Stimulated activated memory B cell treated with anti-CD40 and anti-IgM and Interleukin-4, amounts not matched to agents 10 μg/mL and 1 μg/mL and 100 μg/mL, for 72 hours (primary cell): ENCODE measurements at regions not wholly inside any gene's neighbourhood (a gene's known extent, or its start where the extent isn't known, plus 50 kb on each side); places are given as distances from the start of the nearest gene placed in this dataset.

Experiments
- ATAC-seq: fragments of 150-1000 bp; cut with Tn5 transposase; 2 replicates; pipeline ENCODE4 v1.10.0; 2021
- H3K27ac Mint-ChIP-seq: one replicate; pipeline ENCODE4 v1.8.0; 2022; ENCODE audit warnings: mild to moderate bottlenecking, mixed read lengths
- H3K27me3 Mint-ChIP-seq: one replicate; pipeline ENCODE4 v1.8.0; 2022; ENCODE audit warnings: mixed read lengths
- H3K36me3 Mint-ChIP-seq: one replicate; pipeline ENCODE4 v1.8.0; 2022; ENCODE audit warnings: mixed read lengths
- H3K4me1 Mint-ChIP-seq: one replicate; pipeline ENCODE4 v1.8.0; 2022; ENCODE audit warnings: mixed read lengths
- H3K4me3 Mint-ChIP-seq: one replicate; pipeline ENCODE4 v1.8.0; 2022; ENCODE audit warnings: mild to moderate bottlenecking, moderate library complexity, mixed read lengths
- H3K9me3 Mint-ChIP-seq: one replicate; pipeline ENCODE4 v1.8.0; 2022; ENCODE audit warnings: mixed read lengths

- peaks cover 22% of the 10 kb centered on the region for H3K9me3 Mint-ChIP-seq
- H3K4me1 Mint-ChIP-seq, result no peaks in the 10 kb centered on the region
- H3K27ac Mint-ChIP-seq, result no peak overlapping the region
- ATAC-seq, result no peak
- no peaks in the 10 kb centered on the region for H3K36me3 Mint-ChIP-seq
- no peak overlapping the region for H3K4me3 Mint-ChIP-seq
- H3K27me3 Mint-ChIP-seq, result peaks cover 18% of the 10 kb centered on the region
Measured at GRCh38 chr22:47442821-47443220, 680.4 kb downstream of the TBC1D22A start.

GRCh38 chr22:47439643-47440265 is 677.3 kb downstream of the TBC1D22A start:
- no peaks in the 10 kb centered on the region for H3K4me1 Mint-ChIP-seq
- no peak overlapping the region for H3K4me3 Mint-ChIP-seq
- no peak for ATAC-seq
- no peak overlapping the region for H3K27ac Mint-ChIP-seq
- no peaks in the 10 kb centered on the region for H3K36me3 Mint-ChIP-seq
- H3K27me3 Mint-ChIP-seq, result no peaks in the 10 kb centered on the region
- H3K9me3 Mint-ChIP-seq, result peaks cover 27% of the 10 kb centered on the region

GRCh38 chr22:47437636-47438035 is 675.2 kb downstream of the TBC1D22A start:
- Mint-ChIP-seq H3K9me3 (peaks cover 27% of the 10 kb centered on the region), H3K27ac (no peak overlapping the region), H3K4me1 (no peaks in the 10 kb centered on the region), H3K27me3 (no peaks in the 10 kb centered on the region), H3K4me3 (no peak overlapping the region), H3K36me3 (no peaks in the 10 kb centered on the region)
- no peak for ATAC-seq

GRCh38 chr22:47437110-47437509 is 674.7 kb downstream of the TBC1D22A start:
- ATAC-seq, result no peak
- Mint-ChIP-seq H3K36me3 (no peaks in the 10 kb centered on the region), H3K4me3 (no peak overlapping the region), H3K4me1 (no peaks in the 10 kb centered on the region), H3K27me3 (no peaks in the 10 kb centered on the region), H3K27ac (no peak overlapping the region), H3K9me3 (peaks cover 27% of the 10 kb centered on the region)

DNA sequence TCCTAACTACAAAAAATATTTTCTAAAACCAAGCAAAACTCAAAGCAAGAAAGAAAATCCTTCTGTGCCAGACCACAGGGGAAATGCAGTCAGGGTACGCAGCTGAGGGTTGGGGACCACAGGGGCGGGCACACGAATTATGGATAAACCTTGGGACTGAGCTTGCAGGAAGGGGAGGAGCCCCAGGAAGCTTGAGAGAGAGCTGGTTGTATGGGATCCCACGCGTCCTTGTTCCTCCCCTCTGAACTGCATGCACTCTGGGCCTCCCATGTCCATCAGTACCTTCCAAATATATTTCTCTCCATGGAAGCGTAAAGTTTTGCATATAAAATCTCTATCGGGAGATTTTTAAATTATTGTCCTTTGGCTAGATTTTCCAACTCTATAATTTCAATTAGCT is 673.4 kb downstream of the TBC1D22A start:
- Mint-ChIP-seq H3K27ac (no peak overlapping the region), H3K4me1 (no peaks in the 10 kb centered on the region), H3K27me3 (no peaks in the 10 kb centered on the region), H3K4me3 (no peak overlapping the region), H3K36me3 (no peaks in the 10 kb centered on the region), H3K9me3 (peaks cover 27% of the 10 kb centered on the region)
- ATAC-seq, result no peak

GRCh38 chr22:47435204-47435487 is 672.7 kb downstream of the TBC1D22A start:
- ATAC-seq, result no peak
- Mint-ChIP-seq H3K4me3 (no peak overlapping the region), H3K4me1 (no peaks in the 10 kb centered on the region), H3K9me3 (peaks cover 23% of the 10 kb centered on the region), H3K36me3 (no peaks in the 10 kb centered on the region), H3K27ac (no peak overlapping the region), H3K27me3 (no peaks in the 10 kb centered on the region)

DNA sequence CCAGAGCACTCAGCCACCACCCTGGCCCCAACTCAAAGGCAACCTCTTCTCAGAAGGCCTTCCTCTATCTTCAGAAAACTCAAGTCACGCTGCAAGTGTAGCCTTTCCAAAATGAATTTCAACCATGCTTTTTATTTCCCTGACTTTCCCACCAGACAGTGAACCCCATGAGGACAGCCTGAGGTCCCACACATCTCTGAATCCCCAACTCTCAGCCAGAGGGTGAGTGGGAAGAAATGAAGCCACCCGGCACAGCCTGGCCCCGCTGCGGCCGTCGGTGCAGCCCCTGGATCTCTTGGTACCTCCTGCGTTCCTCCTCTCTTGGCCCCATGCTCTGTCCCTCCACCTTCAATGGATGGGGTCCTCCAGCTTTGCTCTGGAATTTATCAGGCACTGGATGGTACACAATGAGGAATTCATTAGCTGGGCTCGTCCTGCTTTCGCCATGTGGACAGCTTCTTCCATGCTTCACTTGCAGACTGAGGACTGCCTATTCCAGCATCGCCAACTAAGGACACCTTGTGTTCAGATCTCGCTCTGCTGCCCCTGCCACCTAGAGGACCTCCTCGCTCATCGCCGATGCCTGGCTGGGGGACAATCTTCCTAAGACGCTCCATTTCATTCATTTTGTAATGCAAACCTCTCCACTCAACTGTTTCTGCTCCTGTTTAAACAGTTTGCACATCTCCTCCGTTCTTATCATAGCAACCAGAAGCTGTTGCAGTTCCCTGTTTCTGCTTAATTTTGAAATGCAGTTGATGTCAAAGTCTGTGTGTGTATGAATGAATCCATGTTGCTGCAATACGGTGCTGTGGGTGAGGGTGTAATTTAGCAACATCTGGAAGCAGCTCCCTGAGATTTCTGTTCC is 672.1 kb downstream of the TBC1D22A start:
- Mint-ChIP-seq H3K27ac (no peak overlapping the region), H3K4me1 (no peaks in the 10 kb centered on the region), H3K27me3 (no peaks in the 10 kb centered on the region), H3K4me3 (no peak overlapping the region), H3K36me3 (no peaks in the 10 kb centered on the region), H3K9me3 (peaks cover 22% of the 10 kb centered on the region)
- ATAC-seq, result no peak

- Mint-ChIP-seq H3K27ac (no peak overlapping the region), H3K9me3 (peaks cover 24% of the 10 kb centered on the region), H3K4me3 (no peak overlapping the region), H3K36me3 (no peaks in the 10 kb centered on the region), H3K27me3 (no peaks in the 10 kb centered on the region), H3K4me1 (no peaks in the 10 kb centered on the region)
- ATAC-seq, result no peak
Measured at GRCh38 chr22:47433627-47434026, 671.2 kb downstream of the TBC1D22A start.

GRCh38 chr22:47432683-47433082 is 670.2 kb downstream of the TBC1D22A start:
- ATAC-seq, result no peak
- Mint-ChIP-seq H3K4me1 (no peaks in the 10 kb centered on the region), H3K27ac (no peak overlapping the region), H3K36me3 (no peaks in the 10 kb centered on the region), H3K27me3 (no peaks in the 10 kb centered on the region), H3K4me3 (no peak overlapping the region), H3K9me3 (peaks cover 24% of the 10 kb centered on the region)

DNA sequence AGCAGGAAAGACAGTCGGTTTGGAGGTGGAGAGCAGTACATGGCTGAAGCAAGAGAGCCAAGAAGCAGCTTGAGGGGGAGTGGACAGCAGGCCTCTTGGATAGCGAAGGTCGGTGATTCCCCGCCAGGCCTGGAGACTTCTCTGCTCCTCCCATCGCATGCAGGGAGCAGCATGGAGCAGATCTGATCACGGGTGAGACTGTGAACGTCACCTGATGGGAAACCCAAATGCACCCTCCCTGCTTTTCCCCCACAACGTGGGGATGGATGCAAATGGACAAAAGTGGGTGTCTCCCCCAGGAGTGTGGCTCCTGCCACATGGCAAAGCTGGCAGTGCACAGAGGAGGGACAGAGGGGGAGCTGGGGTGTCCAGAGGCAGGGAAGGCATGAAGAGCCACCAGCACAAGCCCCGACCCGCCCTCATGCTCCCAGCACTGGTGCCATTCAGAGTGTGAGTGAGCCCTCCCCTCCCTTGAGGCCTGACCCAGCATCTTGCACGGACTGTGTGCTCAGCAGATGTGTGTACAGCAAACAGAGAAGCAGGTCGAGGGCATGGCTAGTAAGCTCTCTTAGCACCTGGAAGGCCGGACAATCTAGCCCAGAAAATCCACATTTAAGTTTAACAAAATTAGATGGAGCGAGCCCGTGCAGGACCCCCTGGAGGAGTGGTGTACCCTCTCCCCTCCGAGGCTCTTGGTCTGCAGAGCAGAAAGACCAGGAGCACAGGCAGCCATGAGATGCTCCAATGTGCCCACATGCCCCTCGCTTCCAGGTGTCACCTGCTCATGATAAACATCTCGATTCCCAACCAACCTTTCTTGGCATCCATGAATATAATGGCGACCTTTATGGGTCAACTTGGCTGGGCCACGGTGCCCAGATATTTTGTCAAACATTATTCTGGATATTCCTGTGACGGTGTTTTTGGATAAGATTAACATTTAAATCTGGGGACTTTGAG is 661.7 kb downstream of the TBC1D22A start:
- Mint-ChIP-seq H3K4me3 (no peak overlapping the region), H3K27me3 (peaks cover 28% of the 10 kb centered on the region), H3K4me1 (no peaks in the 10 kb centered on the region), H3K9me3 (peaks cover 10% of the 10 kb centered on the region), H3K27ac (no peak overlapping the region), H3K36me3 (no peaks in the 10 kb centered on the region)
- no peak for ATAC-seq

- Mint-ChIP-seq H3K9me3 (peaks cover 7% of the 10 kb centered on the region), H3K4me1 (no peaks in the 10 kb centered on the region), H3K27me3 (peaks cover 28% of the 10 kb centered on the region), H3K36me3 (no peaks in the 10 kb centered on the region), H3K4me3 (no peak overlapping the region), H3K27ac (no peak overlapping the region)
- ATAC-seq, result no peak
Measured at GRCh38 chr22:47423266-47423665, 660.8 kb downstream of the TBC1D22A start.

- Mint-ChIP-seq H3K27me3 (peaks cover 28% of the 10 kb centered on the region), H3K9me3 (peaks cover 10% of the 10 kb centered on the region), H3K36me3 (no peaks in the 10 kb centered on the region), H3K27ac (no peak overlapping the region), H3K4me1 (no peaks in the 10 kb centered on the region), H3K4me3 (no peak overlapping the region)
- no peak for ATAC-seq
Measured at GRCh38 chr22:47422736-47423135, 660.3 kb downstream of the TBC1D22A start.

GRCh38 chr22:47421846-47422245 is 659.4 kb downstream of the TBC1D22A start:
- ATAC-seq, result no peak
- peaks cover 28% of the 10 kb centered on the region for H3K27me3 Mint-ChIP-seq
- H3K4me1 Mint-ChIP-seq, result no peaks in the 10 kb centered on the region
- H3K36me3 Mint-ChIP-seq, result no peaks in the 10 kb centered on the region
- H3K4me3 Mint-ChIP-seq, result no peak overlapping the region
- no peak overlapping the region for H3K27ac Mint-ChIP-seq
- H3K9me3 Mint-ChIP-seq, result peaks cover 8% of the 10 kb centered on the region

- H3K4me1 Mint-ChIP-seq, result no peaks in the 10 kb centered on the region
- H3K9me3 Mint-ChIP-seq, result peaks cover 15% of the 10 kb centered on the region
- H3K27ac Mint-ChIP-seq, result no peak overlapping the region
- no peak overlapping the region for H3K4me3 Mint-ChIP-seq
- H3K36me3 Mint-ChIP-seq, result no peaks in the 10 kb centered on the region
- H3K27me3 Mint-ChIP-seq, result peaks cover 28% of the 10 kb centered on the region
- ATAC-seq, result no peak
Measured at GRCh38 chr22:47420211-47420610, 657.8 kb downstream of the TBC1D22A start.

DNA sequence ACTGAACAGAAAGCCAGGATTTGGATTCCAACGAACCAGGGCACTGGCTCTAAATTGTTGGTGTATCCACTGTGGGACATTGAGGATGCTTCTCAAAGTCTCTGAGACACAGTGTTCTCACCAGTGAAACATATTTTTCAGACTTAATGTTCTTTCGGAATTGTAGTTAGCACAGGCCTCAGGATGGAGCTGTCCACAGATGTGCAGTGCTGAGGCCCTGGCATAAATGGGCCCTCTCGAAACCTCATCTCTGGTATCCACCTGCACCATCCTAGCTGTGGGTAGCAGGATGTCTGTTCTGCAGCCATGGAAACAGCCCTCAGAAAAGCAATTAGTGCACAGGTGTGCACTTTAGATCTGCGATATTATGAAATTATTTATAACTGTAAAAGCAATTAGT is 656.8 kb downstream of the TBC1D22A start:
- no peaks in the 10 kb centered on the region for H3K4me1 Mint-ChIP-seq
- peaks cover 28% of the 10 kb centered on the region for H3K27me3 Mint-ChIP-seq
- H3K27ac Mint-ChIP-seq, result no peak overlapping the region
- no peaks in the 10 kb centered on the region for H3K36me3 Mint-ChIP-seq
- no peak for ATAC-seq
- H3K9me3 Mint-ChIP-seq, result peaks cover 15% of the 10 kb centered on the region
- H3K4me3 Mint-ChIP-seq, result no peak overlapping the region
